OCI-LY7 (cell line): ENCODE measurements at regions not wholly inside any gene's neighbourhood (a gene's known extent, or its start where the extent isn't known, plus 50 kb on each side); places are given as distances from the start of the nearest gene placed in this dataset.

Experiments
- BruUV-seq: library from RNA; stranded (reverse); fragments of 400-500 nt; replicated peaks from 2 replicates; lab custom pipeline; 2021; lab: Mats Ljungman, UMichigan
- CTCF ChIA-PET: fragments of 300-600 bp; sonication (Branson Sonifier 250); formaldehyde crosslinking; loops from one replicate; lab custom pipeline; 2022; ENCODE audit warnings: antibody characterized with exemption; ENCODE audit not compliant: unreplicated experiment; lab: Charles Lee
- POLR2A ChIA-PET: fragments of 300-600 bp; sonication (Branson Sonifier 250); formaldehyde crosslinking; loops from one replicate; lab custom pipeline; 2022; ENCODE audit warnings: antibody characterized with exemption; lab: Charles Lee
- DNase-seq: peaks from one replicate; pipeline ENCODE4 v3.0.0-alpha.2; 2015; ENCODE audit warnings: low spot score
- H2AFZ ChIP-seq: fragments of 200-600 bp; sonication (generic), shearing (Covaris generic); 2 replicates; pipeline ENCODE4 v1.6.1; 2014; ENCODE audit warnings: mild to moderate bottlenecking, antibody characterized with exemption, low read length, moderate library complexity
- H3K27ac ChIP-seq: fragments of 200-600 bp; sonication (generic); 2 replicates; pipeline ENCODE4 v1.5.1; 2014; ENCODE audit warnings: mixed run types, low read depth, mild to moderate bottlenecking, moderate library complexity, low read length, inconsistent platforms; ENCODE audit not compliant: poor library complexity, severe bottlenecking
- H3K36me3 ChIP-seq: fragments of 200-600 bp; sonication (generic); 2 replicates; pipeline ENCODE4 v1.6.1; 2014; ENCODE audit warnings: mild to moderate bottlenecking, antibody characterized with exemption, low read length, moderate library complexity, mixed read lengths; ENCODE audit not compliant: insufficient read depth
- H3K4me1 ChIP-seq: fragments of 200-600 bp; sonication (generic); 2 replicates; pipeline ENCODE4 v1.5.1; 2014; ENCODE audit warnings: mild to moderate bottlenecking, low read length; ENCODE audit not compliant: insufficient read depth, poor library complexity, severe bottlenecking
- H3K4me2 ChIP-seq: fragments of 200-600 bp; sonication (generic); 2 replicates; pipeline ENCODE4 v1.6.1; 2014; ENCODE audit warnings: mild to moderate bottlenecking, low read length
- H3K4me3 ChIP-seq: fragments of 200-600 bp; sonication (generic); 2 replicates; pipeline ENCODE4 v1.5.1; 2014; ENCODE audit warnings: mild to moderate bottlenecking, low read depth, low read length; ENCODE audit not compliant: poor library complexity, severe bottlenecking
- H3K79me2 ChIP-seq: fragments of 200-600 bp; sonication (generic); 2 replicates; pipeline ENCODE4 v1.6.1; 2016; ENCODE audit warnings: low read depth, mild to moderate bottlenecking, low read length, moderate library complexity, mixed read lengths; ENCODE audit not compliant: insufficient read depth
- H3K9me2 ChIP-seq: fragments of 200-600 bp; sonication (generic); 2 replicates; pipeline ENCODE4 v1.6.1; 2016; ENCODE audit warnings: mild to moderate bottlenecking, low read length, mixed read lengths; ENCODE audit not compliant: insufficient read depth
- H3K9me3 ChIP-seq: fragments of 200-600 bp; sonication (generic); 2 replicates; pipeline ENCODE4 v1.6.1; 2014; ENCODE audit warnings: mild to moderate bottlenecking, mixed run types, low read length, mixed read lengths
- H4K20me1 ChIP-seq: fragments of 200-600 bp; sonication (generic); 2 replicates; pipeline ENCODE4 v1.6.1; 2014; ENCODE audit warnings: mild to moderate bottlenecking, antibody characterized with exemption, low read length, moderate library complexity, mixed read lengths; ENCODE audit not compliant: insufficient read depth
- EZH2phosphoT487 ChIP-seq: fragments of 200-600 bp; sonication (generic); IDR thresholded peaks from 2 replicates; pipeline ENCODE4 v1.6.1; 2018; ENCODE audit warnings: low read depth, borderline replicate concordance, mild to moderate bottlenecking, mixed run types, antibody characterized with exemption, low read length, moderate library complexity, mixed read lengths
- intact Hi-C: fragments of 100-400 bp; cut with micrococcal nuclease; formaldehyde crosslinking; loops from one replicate; pipeline ENCODE4 v1.10.0; 2022; ENCODE audit not compliant: unreplicated experiment
- TF ChIP-seq, protein P1 (sequence below): fragments of 200-600 bp; sonication (generic); conservative IDR thresholded peaks from 2 replicates; pipeline ENCODE4 v1.5.1; 2014; ENCODE audit warnings: mild to moderate bottlenecking, antibody characterized with exemption, low read length, moderate library complexity, mixed read lengths

DNA sequence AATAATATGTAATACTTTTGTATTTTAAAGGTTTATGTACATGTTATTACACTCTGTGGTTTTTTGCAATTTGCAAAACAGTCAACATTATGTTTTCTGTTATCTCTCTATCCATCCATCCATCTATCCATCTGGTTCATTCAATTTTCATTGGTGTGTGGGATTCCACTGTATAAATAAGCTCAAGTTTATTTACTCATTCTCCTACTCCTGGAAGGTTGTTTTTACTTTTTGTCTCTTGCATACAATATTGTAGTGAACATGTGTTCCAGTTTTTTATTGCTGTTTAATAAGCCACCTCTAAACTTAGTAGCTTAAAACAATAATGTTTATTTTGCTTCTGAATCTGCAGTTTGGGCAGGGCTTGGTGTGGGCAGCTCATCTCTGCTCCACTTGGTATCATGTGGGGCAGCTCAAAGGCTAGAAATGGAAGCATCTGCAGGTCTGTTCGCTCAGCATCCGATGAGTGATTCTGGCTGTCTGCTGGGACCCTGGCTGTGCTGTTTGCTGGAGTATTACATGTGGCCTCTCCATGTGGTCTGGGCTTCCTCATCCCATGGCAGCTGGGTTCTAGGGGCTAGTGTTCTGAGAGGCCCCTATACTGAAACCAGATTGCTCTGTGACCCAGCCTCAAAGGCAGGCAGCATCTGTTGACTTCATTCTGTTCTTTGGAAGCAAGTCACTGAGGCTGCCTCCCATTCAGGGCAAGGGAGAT, 98.8 kb downstream of the SLC25A47 start:
- H2AFZ ChIP-seq: no peak overlapping the region
- no peaks in the 10 kb centered on the region for H3K9me3 ChIP-seq
- no peaks in the 10 kb centered on the region for H3K79me2 ChIP-seq
- CTCF ChIA-PET: interaction anchor here (0.6 kb wide), 1 partner anchor 25 kb away, joined by 3 read pairs; no protein-coding TSS in a partner anchor
- no peak overlapping the region for H3K4me3 ChIP-seq
- H3K9me2 ChIP-seq: no peaks in the 10 kb centered on the region
- H3K4me2 ChIP-seq: no peak overlapping the region
- DNase-seq: no peak
- H3K36me3 ChIP-seq: no peaks in the 10 kb centered on the region
- intact Hi-C loops: no loop called here
- H3K4me1 ChIP-seq: no peaks in the 10 kb centered on the region
- no peak for TF ChIP-seq EZH2phosphoT487
- TF ChIP-seq, protein P1, sequence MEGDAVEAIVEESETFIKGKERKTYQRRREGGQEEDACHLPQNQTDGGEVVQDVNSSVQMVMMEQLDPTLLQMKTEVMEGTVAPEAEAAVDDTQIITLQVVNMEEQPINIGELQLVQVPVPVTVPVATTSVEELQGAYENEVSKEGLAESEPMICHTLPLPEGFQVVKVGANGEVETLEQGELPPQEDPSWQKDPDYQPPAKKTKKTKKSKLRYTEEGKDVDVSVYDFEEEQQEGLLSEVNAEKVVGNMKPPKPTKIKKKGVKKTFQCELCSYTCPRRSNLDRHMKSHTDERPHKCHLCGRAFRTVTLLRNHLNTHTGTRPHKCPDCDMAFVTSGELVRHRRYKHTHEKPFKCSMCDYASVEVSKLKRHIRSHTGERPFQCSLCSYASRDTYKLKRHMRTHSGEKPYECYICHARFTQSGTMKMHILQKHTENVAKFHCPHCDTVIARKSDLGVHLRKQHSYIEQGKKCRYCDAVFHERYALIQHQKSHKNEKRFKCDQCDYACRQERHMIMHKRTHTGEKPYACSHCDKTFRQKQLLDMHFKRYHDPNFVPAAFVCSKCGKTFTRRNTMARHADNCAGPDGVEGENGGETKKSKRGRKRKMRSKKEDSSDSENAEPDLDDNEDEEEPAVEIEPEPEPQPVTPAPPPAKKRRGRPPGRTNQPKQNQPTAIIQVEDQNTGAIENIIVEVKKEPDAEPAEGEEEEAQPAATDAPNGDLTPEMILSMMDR: no peak
- POLR2A ChIA-PET: interaction anchor here (1.1 kb wide), 1 partner anchor 8 kb away, joined by 4 read pairs; no protein-coding TSS in a partner anchor
- BruUV-seq: no TSS peak
- no peaks in the 10 kb centered on the region for H4K20me1 ChIP-seq
- no peak overlapping the region for H3K27ac ChIP-seq

- CTCF ChIA-PET: no interaction called here
- Histone ChIP-seq H3K4me2 (no peak overlapping the region), H3K27ac (no peak overlapping the region), H3K4me3 (no peak overlapping the region), H2AFZ (no peak overlapping the region), H3K79me2 (no peaks in the 10 kb centered on the region), H3K9me2 (no peaks in the 10 kb centered on the region), H4K20me1 (no peaks in the 10 kb centered on the region), H3K9me3 (no peaks in the 10 kb centered on the region), H3K4me1 (no peaks in the 10 kb centered on the region), H3K36me3 (no peaks in the 10 kb centered on the region)
- POLR2A ChIA-PET: no interaction called here
- intact Hi-C loops: no loop called here
- TF ChIP-seq, protein P1: no peak
- TF ChIP-seq EZH2phosphoT487: no peak
- no peak for DNase-seq
- BruUV-seq: no TSS peak
Measured at GRCh38 chr14:100422556-100423316, 99.6 kb downstream of the SLC25A47 start.
